ENCODE measurements at regions not wholly inside any gene's neighbourhood (a gene's known extent, or its start where the extent isn't known, plus 50 kb on each side); places are given as distances from the start of the nearest gene placed in this dataset.

DNA sequence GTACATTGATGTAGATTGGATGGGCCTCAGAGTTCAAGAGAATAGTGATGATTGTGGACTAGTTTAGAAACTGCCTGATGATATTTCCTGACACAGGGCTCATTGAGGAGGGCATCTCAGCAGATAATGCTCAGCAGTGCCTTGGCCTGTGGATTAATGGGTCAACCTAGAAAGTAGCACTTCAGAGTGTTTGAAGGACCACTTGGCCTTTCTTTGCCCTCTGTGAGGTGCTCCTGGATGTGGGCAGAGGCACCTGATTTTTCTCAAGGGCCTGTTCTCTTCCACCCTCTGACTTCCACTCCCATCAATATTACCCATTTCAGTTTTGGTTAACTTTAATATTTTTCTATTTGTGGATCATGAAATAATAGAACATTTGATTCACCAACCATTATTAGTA, 270.6 kb upstream of the BMP2 start:
- DNase-seq (ENCODE audit: low read depth, low spot score) (no peak), FAIRE-seq (no peak)
- no peaks in the 10 kb centered on the region for H3K27me3 ChIP-seq (ENCODE audit: control insufficient read depth, extremely low read depth, insufficient read depth, low read length)
- H3K4me3 ChIP-seq (ENCODE audit: control insufficient read depth in 2 of 3, extremely low read depth in 1 of 3, insufficient read depth in 2 of 3, low read depth in 1 of 3, low read length in 3 of 3): no peak overlapping the region
- TF ChIP-seq EZH2 (IDR thresholded peaks at IDR 0.05; ENCODE audit: low read length): no peak
- TF ChIP-seq, protein P1, sequence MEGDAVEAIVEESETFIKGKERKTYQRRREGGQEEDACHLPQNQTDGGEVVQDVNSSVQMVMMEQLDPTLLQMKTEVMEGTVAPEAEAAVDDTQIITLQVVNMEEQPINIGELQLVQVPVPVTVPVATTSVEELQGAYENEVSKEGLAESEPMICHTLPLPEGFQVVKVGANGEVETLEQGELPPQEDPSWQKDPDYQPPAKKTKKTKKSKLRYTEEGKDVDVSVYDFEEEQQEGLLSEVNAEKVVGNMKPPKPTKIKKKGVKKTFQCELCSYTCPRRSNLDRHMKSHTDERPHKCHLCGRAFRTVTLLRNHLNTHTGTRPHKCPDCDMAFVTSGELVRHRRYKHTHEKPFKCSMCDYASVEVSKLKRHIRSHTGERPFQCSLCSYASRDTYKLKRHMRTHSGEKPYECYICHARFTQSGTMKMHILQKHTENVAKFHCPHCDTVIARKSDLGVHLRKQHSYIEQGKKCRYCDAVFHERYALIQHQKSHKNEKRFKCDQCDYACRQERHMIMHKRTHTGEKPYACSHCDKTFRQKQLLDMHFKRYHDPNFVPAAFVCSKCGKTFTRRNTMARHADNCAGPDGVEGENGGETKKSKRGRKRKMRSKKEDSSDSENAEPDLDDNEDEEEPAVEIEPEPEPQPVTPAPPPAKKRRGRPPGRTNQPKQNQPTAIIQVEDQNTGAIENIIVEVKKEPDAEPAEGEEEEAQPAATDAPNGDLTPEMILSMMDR (optimal IDR thresholded peaks at IDR 0.05 in 1 of 3, IDR thresholded peaks at IDR 0.05 in 1 of 3, conservative IDR thresholded peaks at IDR 0.05 in 1 of 3; ENCODE audit: extremely low read depth in 1 of 3, insufficient read depth in 2 of 3, low read length in 3 of 3): no peak
- no peak overlapping the region for H2AFZ ChIP-seq (ENCODE audit: control insufficient read depth, low read length)
- H3K9me1 ChIP-seq (ENCODE audit: control insufficient read depth, extremely low read depth, insufficient read depth, low read length): no peaks in the 10 kb centered on the region
- H3K4me2 ChIP-seq (ENCODE audit: control insufficient read depth, extremely low read depth, insufficient read depth, low read depth, low read length): no peak overlapping the region
- H3K36me3 ChIP-seq (ENCODE audit: control insufficient read depth in 2 of 2, extremely low read depth in 1 of 2, insufficient read depth in 2 of 2, low read length in 2 of 2): no peaks in the 10 kb centered on the region
- peaks cover 9% of the 10 kb centered on the region for H3K4me1 ChIP-seq (ENCODE audit: control insufficient read depth, extremely low read depth, insufficient read depth, low read length)
- no peak overlapping the region for H3K9ac ChIP-seq (ENCODE audit: control insufficient read depth, extremely low read depth, insufficient read depth, low read length)
- H3K27ac ChIP-seq (ENCODE audit: control insufficient read depth, insufficient read depth, low read length): no peak overlapping the region
- H3K79me2 ChIP-seq (ENCODE audit: control insufficient read depth, insufficient read depth, low read length): no peaks in the 10 kb centered on the region
- dilution Hi-C loops (cut with MboI; ENCODE audit: extremely low pct_ligation_motif_present, low sequenced_read_pairs): no loop called here
- H4K20me1 ChIP-seq (ENCODE audit: control insufficient read depth, extremely low read depth, insufficient read depth, low read length): no peaks in the 10 kb centered on the region
- no peaks in the 10 kb centered on the region for H3K9me3 ChIP-seq (ENCODE audit: control insufficient read depth, low read depth, low read length)

DNA sequence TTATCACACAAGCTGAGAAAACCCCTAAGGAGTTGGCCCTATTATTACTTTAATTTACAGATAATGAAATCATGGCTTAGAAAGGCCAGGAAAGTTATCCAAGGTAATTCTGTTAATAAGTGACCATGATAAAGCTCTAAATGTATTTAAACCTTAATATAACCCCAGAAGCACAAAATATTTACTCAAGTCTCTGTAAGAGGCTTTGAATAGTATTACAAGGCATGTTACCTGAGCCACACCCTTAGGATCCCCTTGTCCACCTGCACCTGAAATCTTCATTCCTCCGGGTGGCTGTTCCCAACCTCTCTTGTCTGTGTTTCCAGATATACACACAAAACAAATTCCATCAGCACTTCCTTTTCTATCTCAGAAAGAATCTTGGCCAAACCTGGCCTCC, 271.6 kb upstream of the BMP2 start:
- H3K79me2 ChIP-seq (ENCODE audit: control insufficient read depth, insufficient read depth, low read length): no peaks in the 10 kb centered on the region
- H3K4me3 ChIP-seq (ENCODE audit: control insufficient read depth in 2 of 3, extremely low read depth in 1 of 3, insufficient read depth in 2 of 3, low read depth in 1 of 3, low read length in 3 of 3): no peak overlapping the region
- H3K36me3 ChIP-seq (ENCODE audit: control insufficient read depth in 2 of 2, extremely low read depth in 1 of 2, insufficient read depth in 2 of 2, low read length in 2 of 2): no peaks in the 10 kb centered on the region
- H3K27me3 ChIP-seq (ENCODE audit: control insufficient read depth, extremely low read depth, insufficient read depth, low read length): no peaks in the 10 kb centered on the region
- peaks cover 4% of the 10 kb centered on the region for H3K4me1 ChIP-seq (ENCODE audit: control insufficient read depth, extremely low read depth, insufficient read depth, low read length)
- H3K4me2 ChIP-seq (ENCODE audit: control insufficient read depth, extremely low read depth, insufficient read depth, low read depth, low read length): no peak overlapping the region
- FAIRE-seq: no peak
- no peak for TF ChIP-seq EZH2 (IDR thresholded peaks at IDR 0.05; ENCODE audit: low read length)
- TF ChIP-seq, protein P1 (optimal IDR thresholded peaks at IDR 0.05 in 1 of 3, IDR thresholded peaks at IDR 0.05 in 1 of 3, conservative IDR thresholded peaks at IDR 0.05 in 1 of 3; ENCODE audit: extremely low read depth in 1 of 3, insufficient read depth in 2 of 3, low read length in 3 of 3): no peak
- H2AFZ ChIP-seq (ENCODE audit: control insufficient read depth, low read length): no peak overlapping the region
- no peaks in the 10 kb centered on the region for H3K9me1 ChIP-seq (ENCODE audit: control insufficient read depth, extremely low read depth, insufficient read depth, low read length)
- no peak for DNase-seq (ENCODE audit: low read depth, low spot score)
- no peak overlapping the region for H3K27ac ChIP-seq (ENCODE audit: control insufficient read depth, insufficient read depth, low read length)
- H3K9ac ChIP-seq (ENCODE audit: control insufficient read depth, extremely low read depth, insufficient read depth, low read length): no peak overlapping the region
- no peaks in the 10 kb centered on the region for H4K20me1 ChIP-seq (ENCODE audit: control insufficient read depth, extremely low read depth, insufficient read depth, low read length)
- dilution Hi-C loops (cut with MboI; ENCODE audit: extremely low pct_ligation_motif_present, low sequenced_read_pairs): no loop called here
- no peaks in the 10 kb centered on the region for H3K9me3 ChIP-seq (ENCODE audit: control insufficient read depth, low read depth, low read length)

Measured in keratinocyte (primary cell).